Colonic mucosa (tissue), 4 donors: ENCODE measurements at regions not wholly inside any gene's neighbourhood (a gene's known extent, or its start where the extent isn't known, plus 50 kb on each side); places are given as distances from the start of the nearest gene placed in this dataset.

Experiments
- DNase-seq: peaks from one replicate; pipeline ENCODE4 v3.0.0-alpha.2; 2020
- H3K27ac ChIP-seq: fragments of 200-600 bp; one replicate; pipeline ENCODE4 v1.8.0; 2021
- H3K27me3 ChIP-seq: fragments of 200-600 bp; one replicate; pipeline ENCODE4 v1.8.0; 2021
- H3K36me3 ChIP-seq: fragments of 200-600 bp; one replicate; pipeline ENCODE4 v1.8.0; 2021
- H3K4me1 ChIP-seq: fragments of 200-600 bp; one replicate; pipeline ENCODE4 v1.8.0; 2021; ENCODE audit warnings: mild to moderate bottlenecking
- H3K4me3 ChIP-seq: fragments of 200-600 bp; one replicate; pipeline ENCODE4 v1.8.0; 2021
- H3K9ac ChIP-seq, 2 donors: one replicate each; pipeline ENCODE4 v1.7.0; 2013; ENCODE audit warnings: control low read depth in 2 of 2, low read depth in 2 of 2, low read length in 2 of 2
- H3K9me3 ChIP-seq: fragments of 200-600 bp; one replicate; pipeline ENCODE4 v1.8.0; 2021
- CTCF ChIP-seq: fragments of 200-600 bp; IDR thresholded peaks from one replicate; pipeline ENCODE4 v1.8.0; 2022; ENCODE audit warnings: antibody characterized with exemption, mild to moderate bottlenecking
- intact Hi-C: fragments of 100-400 bp; cut with DNase I; formaldehyde crosslinking; loops from one replicate; pipeline ENCODE4 v1.14.1; 2022
- donor health status: healthy.
- donor health status: DM: no; HTN: no; CAD: no.
- donor health status: DM: no; HTN: no; CAD: no.

GRCh38 chr7:125246706-125247105, 317.1 kb upstream of the POT1 start:
- no peak overlapping the region for H3K4me3 ChIP-seq
- no peaks in the 10 kb centered on the region for H3K9me3 ChIP-seq
- TF ChIP-seq CTCF, result no peak
- intact Hi-C loops, result no loop called here
- no peak for DNase-seq
- no peaks in the 10 kb centered on the region for H3K36me3 ChIP-seq
- H3K27me3 ChIP-seq, result no peaks in the 10 kb centered on the region
- H3K4me1 ChIP-seq, result no peaks in the 10 kb centered on the region
- H3K9ac ChIP-seq, result no peak overlapping the region
- H3K27ac ChIP-seq, result no peak overlapping the region

GRCh38 chr7:125241548-125241947, 311.9 kb upstream of the POT1 start:
- no peak overlapping the region for H3K27ac ChIP-seq
- H3K4me3 ChIP-seq, result no peak overlapping the region
- no peaks in the 10 kb centered on the region for H3K36me3 ChIP-seq
- no peaks in the 10 kb centered on the region for H3K4me1 ChIP-seq
- no peak for TF ChIP-seq CTCF
- H3K9me3 ChIP-seq, result no peaks in the 10 kb centered on the region
- intact Hi-C loops, result no loop called here
- no peak overlapping the region for H3K9ac ChIP-seq
- DNase-seq, result no peak
- H3K27me3 ChIP-seq, result no peaks in the 10 kb centered on the region

- no peak overlapping the region for H3K4me3 ChIP-seq
- no peak for DNase-seq
- no peaks in the 10 kb centered on the region for H3K36me3 ChIP-seq
- intact Hi-C loops, result no loop called here
- no peaks in the 10 kb centered on the region for H3K9me3 ChIP-seq
- H3K27ac ChIP-seq, result no peak overlapping the region
- no peak for TF ChIP-seq CTCF
- H3K4me1 ChIP-seq, result no peaks in the 10 kb centered on the region
- H3K9ac ChIP-seq, result no peak overlapping the region
- no peaks in the 10 kb centered on the region for H3K27me3 ChIP-seq
Measured at GRCh38 chr7:125222596-125222995, 293.0 kb upstream of the POT1 start.

GRCh38 chr7:125218076-125218475, 288.5 kb upstream of the POT1 start:
- Histone ChIP-seq H3K27me3 (no peaks in the 10 kb centered on the region), H3K9me3 (no peaks in the 10 kb centered on the region), H3K9ac (no peak overlapping the region), H3K4me3 (no peak overlapping the region), H3K36me3 (no peaks in the 10 kb centered on the region), H3K4me1 (no peaks in the 10 kb centered on the region), H3K27ac (no peak overlapping the region)
- no peak for TF ChIP-seq CTCF
- no peak for DNase-seq
- intact Hi-C loops, result no loop called here

GRCh38 chr7:125201002-125201401, 271.4 kb upstream of the POT1 start:
- intact Hi-C loops, result no loop called here
- H3K9ac ChIP-seq, result no peak overlapping the region
- no peaks in the 10 kb centered on the region for H3K27me3 ChIP-seq

More at GRCh38 chr7:125201002-125201401, 271.4 kb upstream of the POT1 start:
- no peak overlapping the region for H3K4me3 ChIP-seq
- no peaks in the 10 kb centered on the region for H3K36me3 ChIP-seq
- no peak overlapping the region for H3K27ac ChIP-seq
- no peaks in the 10 kb centered on the region for H3K9me3 ChIP-seq
- no peak for TF ChIP-seq CTCF
- no peaks in the 10 kb centered on the region for H3K4me1 ChIP-seq
- DNase-seq, result no peak
